Endothelial cell of umbilical vein (primary cell): ENCODE measurements at regions not wholly inside any gene's neighbourhood (a gene's known extent, or its start where the extent isn't known, plus 50 kb on each side); places are given as distances from the start of the nearest gene placed in this dataset.
A peak's percentile ranks its signal among the peaks of the same experiment; 100 is the strongest.

Source experiments
- BruUV-seq: library from RNA; stranded (reverse); fragments of 400-500 nt; replicated peaks from 2 replicates; lab custom pipeline; 2021; lab: Mats Ljungman, UMichigan
- CTCF ChIA-PET: fragments of 300-600, 350-600 bp; sonication (Branson Sonifier 250); formaldehyde crosslinking; loops from one replicate; lab custom pipeline; 2021; ENCODE audit warnings: antibody characterized with exemption, inconsistent platforms; lab: Charles Lee
- POLR2A ChIA-PET: fragments of 300-600, 350-600 bp; sonication (Branson Sonifier 250); formaldehyde crosslinking; loops from one replicate; lab custom pipeline; 2021; ENCODE audit warnings: antibody characterized with exemption, inconsistent platforms; lab: Charles Lee
- DNase-seq: peaks from one replicate; pipeline ENCODE4 v3.0.0-alpha.2; 2011; ENCODE audit warnings: low read depth, low spot score
- FAIRE-seq: peaks from 2 replicates; lab custom pipeline; 2011; peaks lifted over from hg19 to GRCh38; lab: Jason Lieb, UNC
- H2AFZ ChIP-seq: 2 replicates; pipeline ENCODE4 v1.6.0; 2012; ENCODE audit warnings: low read depth, low read length, control low read depth, inconsistent platforms
- H3K27ac ChIP-seq: 2 replicates; pipeline ENCODE4 v1.5.1; 2011; ENCODE audit warnings: low read depth, mild to moderate bottlenecking, control low read depth, low read length, moderate library complexity; ENCODE audit not compliant: insufficient read depth
- H3K27me3 ChIP-seq, 2 experiments: 2 replicates each; pipeline versions ENCODE4 v1.6.0 to v1.6.1; 2011; ENCODE audit warnings: low read length in 2 of 2, mixed read lengths in 1 of 2; ENCODE audit not compliant: control insufficient read depth in 2 of 2, insufficient read depth in 2 of 2
- H3K36me3 ChIP-seq, 2 experiments: 2 replicates in 1 of 2; 3 replicates in 1 of 2; pipeline ENCODE4 v1.5.1; 2011; ENCODE audit warnings: low read length in 2 of 2, mild to moderate bottlenecking in 1 of 2, moderate library complexity in 1 of 2; ENCODE audit not compliant: control insufficient read depth in 2 of 2, insufficient read depth in 2 of 2; ENCODE audit errors: extremely low read depth in 1 of 2
- H3K4me1 ChIP-seq: 3 replicates; pipeline ENCODE4 v1.5.1; 2011; ENCODE audit warnings: mild to moderate bottlenecking, low read length; ENCODE audit not compliant: control insufficient read depth, insufficient read depth; ENCODE audit errors: extremely low read depth
- H3K4me2 ChIP-seq: 2 replicates; pipeline ENCODE4 v1.6.1; 2011; ENCODE audit warnings: low read length, control low read depth, mixed read lengths; ENCODE audit not compliant: insufficient read depth
- H3K4me3 ChIP-seq, 3 experiments: fragments of 200-600 bp in 1 of 3; sonication (generic), shearing (Covaris generic) in 1 of 3; replicated peaks in 1 of 3; 2 replicates each; pipeline ENCODE4 v1.5.1; 2011 to 2016; ENCODE audit warnings: control low read depth in 3 of 3, low read length in 3 of 3, mild to moderate bottlenecking in 2 of 3, inconsistent platforms in 1 of 3, low read depth in 1 of 3, moderate library complexity in 1 of 3; ENCODE audit not compliant: insufficient read depth in 1 of 3
- H3K79me2 ChIP-seq: 2 replicates; pipeline ENCODE4 v1.6.0; 2012; ENCODE audit warnings: low read length, inconsistent platforms; ENCODE audit not compliant: control insufficient read depth, insufficient read depth
- H3K9ac ChIP-seq: replicated peaks from 2 replicates; pipeline ENCODE3; 2011; ENCODE audit warnings: low read length, control low read depth; ENCODE audit not compliant: insufficient read depth; ENCODE audit errors: extremely low read depth
- H3K9me1 ChIP-seq: replicated peaks from 3 replicates; pipeline ENCODE4 v1.6.0; 2011; ENCODE audit warnings: mild to moderate bottlenecking, low read length; ENCODE audit not compliant: control insufficient read depth, insufficient read depth; ENCODE audit errors: extremely low read depth
- H3K9me3 ChIP-seq: replicated peaks from 2 replicates; pipeline ENCODE4 v1.5.1; 2012; ENCODE audit warnings: low read length, inconsistent platforms; ENCODE audit not compliant: control insufficient read depth, insufficient read depth
- H4K20me1 ChIP-seq: replicated peaks from 2 replicates; pipeline ENCODE3; 2011; ENCODE audit warnings: mild to moderate bottlenecking, low read length; ENCODE audit not compliant: control insufficient read depth, insufficient read depth; ENCODE audit errors: extremely low read depth
- EZH2 ChIP-seq: IDR thresholded peaks from 2 replicates; pipeline ENCODE4 v1.6.1; 2012; ENCODE audit warnings: borderline replicate concordance, low read depth, mild to moderate bottlenecking, moderate library complexity, low read length, inconsistent platforms; ENCODE audit not compliant: severe bottlenecking
- FOS ChIP-seq: IDR thresholded peaks from 2 replicates; pipeline ENCODE4 v1.6.1; 2011; ENCODE audit warnings: mild to moderate bottlenecking, low read length, moderate library complexity, borderline replicate concordance; ENCODE audit not compliant: insufficient read depth
- GATA2 ChIP-seq: IDR thresholded peaks from 2 replicates; pipeline ENCODE4 v1.7.0; 2011; ENCODE audit warnings: low read depth, mild to moderate bottlenecking, moderate library complexity, mixed read lengths, low read length; ENCODE audit not compliant: insufficient read length, insufficient read depth
- JUN ChIP-seq: IDR thresholded peaks from 2 replicates; pipeline ENCODE4 v1.6.1; 2011; ENCODE audit warnings: borderline replicate concordance, low read depth; ENCODE audit not compliant: insufficient read length, insufficient read depth
- MYC ChIP-seq: IDR thresholded peaks from one replicate; pipeline ENCODE4 v1.6.1; 2011; ENCODE audit warnings: mild to moderate bottlenecking, low read depth, low read length
- POLR2A ChIP-seq: IDR thresholded peaks from 2 replicates; pipeline ENCODE4 v1.6.1; 2012; ENCODE audit warnings: low read depth, mild to moderate bottlenecking, control low read depth, low read length
- POLR2AphosphoS5 ChIP-seq: IDR thresholded peaks from 2 replicates; pipeline ENCODE4 v1.6.1; 2012; ENCODE audit warnings: low read depth, mild to moderate bottlenecking, control low read depth, low read length, moderate library complexity; ENCODE audit not compliant: insufficient read depth
- dilution Hi-C: fragments of 300-500 bp; cut with MboI; formaldehyde crosslinking; loops from one replicate; pipeline ENCODE4 v1.15.0; 2019; ENCODE audit warnings: low sequenced_read_pairs; ENCODE audit not compliant: extremely low pct_ligation_motif_present
- intact Hi-C: fragments of 100-400 bp; cut with micrococcal nuclease; formaldehyde crosslinking; loops from one replicate; pipeline ENCODE4 v1.10.0; 2022
- TF ChIP-seq, protein P1 (sequence below), 2 donors: IDR thresholded peaks; 1 replicate in 1 of 2; 2 replicates in 1 of 2; pipeline ENCODE4 v1.5.1; 2011; ENCODE audit warnings: low read length in 2 of 2, mild to moderate bottlenecking in 2 of 2, moderate library complexity in 2 of 2, control low read depth in 1 of 2, inconsistent platforms in 1 of 2, low read depth in 1 of 2; ENCODE audit not compliant: insufficient read depth in 1 of 2; ENCODE audit errors: extremely low read depth in 1 of 2
- TF ChIP-seq, protein P2 (sequence below): IDR thresholded peaks from 2 replicates; pipeline ENCODE4 v1.6.1; 2011; ENCODE audit not compliant: insufficient read depth, insufficient read length

DNA sequence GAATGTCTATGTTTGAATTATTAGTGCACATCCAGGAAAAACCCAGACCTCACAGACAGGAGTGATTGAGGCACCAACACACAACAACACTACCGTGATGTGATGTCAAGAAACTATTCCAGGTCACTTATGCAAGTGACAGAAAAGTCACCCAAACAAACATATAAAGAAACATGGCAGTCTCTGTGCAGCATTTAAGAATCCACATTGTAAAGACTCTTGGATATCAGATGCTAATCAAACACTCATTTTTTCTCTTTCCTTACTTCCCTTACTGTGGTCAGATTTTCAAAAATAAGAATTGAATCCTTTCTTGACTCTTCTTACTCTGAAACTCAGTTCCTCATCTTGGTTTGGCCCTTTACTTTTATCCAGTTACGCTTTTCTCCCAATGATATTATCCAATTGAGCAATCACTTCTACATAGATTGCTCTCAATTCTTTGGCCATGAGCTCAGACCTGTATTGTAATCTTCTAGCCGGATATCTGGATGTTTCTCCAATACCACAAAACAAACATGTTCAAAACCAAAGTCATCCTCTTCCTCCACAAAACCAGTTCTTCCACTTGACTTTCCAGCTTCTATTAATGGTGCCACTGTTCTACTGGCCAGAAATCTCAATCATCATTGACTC is 115.4 kb downstream of the DUSP6 start:
- no peak for DNase-seq
- dilution Hi-C loops = no loop called here
- H3K27me3 ChIP-seq = no peaks in the 10 kb centered on the region
- intact Hi-C loops = loop anchor here (5.0 kb wide), 2 partner anchors 150 to 225 kb away; no protein-coding TSS in a partner anchor
- no peak for FAIRE-seq
- H4K20me1 ChIP-seq = no peaks in the 10 kb centered on the region
- peaks cover 44% of the 10 kb centered on the region for H3K4me1 ChIP-seq
- H3K4me3 ChIP-seq = no peak overlapping the region
- no TSS peak for BruUV-seq
- ChIA-PET POLR2A (interaction anchor here (2.1 kb wide), 1 partner anchor 12 kb away, joined by 4 read pairs; no protein-coding TSS in a partner anchor), CTCF (interaction anchor here (1.1 to 2.7 kb wide), 3 partner anchors 8 to 109 kb away, joined by 3 to 8 read pairs (median 6); no protein-coding TSS in a partner anchor)
- H3K79me2 ChIP-seq = no peaks in the 10 kb centered on the region
- H3K27ac ChIP-seq = peak overlapping the region; percentile 39
- H3K9me3 ChIP-seq = no peaks in the 10 kb centered on the region
- H3K9ac ChIP-seq = no peak overlapping the region
- no peak for TF ChIP-seq FOS
- TF ChIP-seq, protein P1, sequence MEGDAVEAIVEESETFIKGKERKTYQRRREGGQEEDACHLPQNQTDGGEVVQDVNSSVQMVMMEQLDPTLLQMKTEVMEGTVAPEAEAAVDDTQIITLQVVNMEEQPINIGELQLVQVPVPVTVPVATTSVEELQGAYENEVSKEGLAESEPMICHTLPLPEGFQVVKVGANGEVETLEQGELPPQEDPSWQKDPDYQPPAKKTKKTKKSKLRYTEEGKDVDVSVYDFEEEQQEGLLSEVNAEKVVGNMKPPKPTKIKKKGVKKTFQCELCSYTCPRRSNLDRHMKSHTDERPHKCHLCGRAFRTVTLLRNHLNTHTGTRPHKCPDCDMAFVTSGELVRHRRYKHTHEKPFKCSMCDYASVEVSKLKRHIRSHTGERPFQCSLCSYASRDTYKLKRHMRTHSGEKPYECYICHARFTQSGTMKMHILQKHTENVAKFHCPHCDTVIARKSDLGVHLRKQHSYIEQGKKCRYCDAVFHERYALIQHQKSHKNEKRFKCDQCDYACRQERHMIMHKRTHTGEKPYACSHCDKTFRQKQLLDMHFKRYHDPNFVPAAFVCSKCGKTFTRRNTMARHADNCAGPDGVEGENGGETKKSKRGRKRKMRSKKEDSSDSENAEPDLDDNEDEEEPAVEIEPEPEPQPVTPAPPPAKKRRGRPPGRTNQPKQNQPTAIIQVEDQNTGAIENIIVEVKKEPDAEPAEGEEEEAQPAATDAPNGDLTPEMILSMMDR (IDR thresholded peaks at IDR 0.05; ENCODE audit: extremely low read depth in 1 of 2, insufficient read depth in 1 of 2, low read depth in 1 of 2, low read length in 2 of 2) = no peak
- no peaks in the 10 kb centered on the region for H3K36me3 ChIP-seq
- peak overlapping the region; percentile 16 for H3K4me2 ChIP-seq
- H2AFZ ChIP-seq = no peak overlapping the region
- no peaks in the 10 kb centered on the region for H3K9me1 ChIP-seq

GRCh38 chr12:89236237-89236636 is 116.1 kb downstream of the DUSP6 start:
- no peaks in the 10 kb centered on the region for H3K9me1 ChIP-seq
- H3K4me2 ChIP-seq = peak overlapping the region; percentile 16
- H2AFZ ChIP-seq = no peak overlapping the region
- no peaks in the 10 kb centered on the region for H3K27me3 ChIP-seq
- no peaks in the 10 kb centered on the region for H3K9me3 ChIP-seq
- H3K36me3 ChIP-seq = no peaks in the 10 kb centered on the region
- TF ChIP-seq MYC (no peak), GATA2 (peak; percentile 60), POLR2A (no peak), JUN (peak; percentile 66), POLR2AphosphoS5 (no peak), EZH2 (no peak), FOS (peak; percentile 89)
- TF ChIP-seq, protein P1 (IDR thresholded peaks at IDR 0.05; ENCODE audit: extremely low read depth in 1 of 2, insufficient read depth in 1 of 2, low read depth in 1 of 2, low read length in 2 of 2) = no peak
- TF ChIP-seq, protein P2, sequence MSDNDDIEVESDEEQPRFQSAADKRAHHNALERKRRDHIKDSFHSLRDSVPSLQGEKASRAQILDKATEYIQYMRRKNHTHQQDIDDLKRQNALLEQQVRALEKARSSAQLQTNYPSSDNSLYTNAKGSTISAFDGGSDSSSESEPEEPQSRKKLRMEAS = no peak
- peak; percentile 82 for DNase-seq
- intact Hi-C loops (loop anchor here (5.0 kb wide), 2 partner anchors 149 to 226 kb away; no protein-coding TSS in a partner anchor), dilution Hi-C loops (no loop called here)
- H3K4me1 ChIP-seq = peaks cover 44% of the 10 kb centered on the region
- H3K4me3 ChIP-seq = no peak overlapping the region
- BruUV-seq = no TSS peak
- ChIA-PET POLR2A (interaction anchor here (2.1 kb wide), 1 partner anchor 11 kb away, joined by 4 read pairs; no protein-coding TSS in a partner anchor), CTCF (interaction anchor here (1.0 to 2.8 kb wide), 4 partner anchors 9 to 116 kb away, joined by 3 to 9 read pairs (median 6); partner anchors contain the start of gene DUSP6)
- no peak overlapping the region for H3K9ac ChIP-seq
- peak; percentile 82 for FAIRE-seq
- no peaks in the 10 kb centered on the region for H3K79me2 ChIP-seq
- H3K27ac ChIP-seq = peak overlapping the region; percentile 39
- H4K20me1 ChIP-seq = no peaks in the 10 kb centered on the region
